ENCODE measurements at regions not wholly inside any gene's neighbourhood (a gene's known extent, or its start where the extent isn't known, plus 50 kb on each side); places are given as distances from the start of the nearest gene placed in this dataset.
"Not testable (repeated sequence)": the region's sequence is repeated elsewhere in the genome, so short reads cannot be mapped to it uniquely, and the experiment has no call there.

GRCh38 chr6:84916704-84917103 is 152.3 kb upstream of the TBX18 start:
- DNase-seq = no peak

GRCh38 chr6:84912472-84913322 is 148.3 kb upstream of the TBX18 start:
- no peak for DNase-seq

- no peak for DNase-seq
These were observed 146.7 kb upstream of the TBX18 start for GRCh38 chr6:84910906-84911607.

- no peak for DNase-seq
These were observed 144.0 kb upstream of the TBX18 start for GRCh38 chr6:84908304-84908904.

GRCh38 chr6:84906514-84906913 is 142.1 kb upstream of the TBX18 start:
- no peak for DNase-seq

- DNase-seq = no peak
These were observed 141.4 kb upstream of the TBX18 start for GRCh38 chr6:84905823-84906222.

GRCh38 chr6:84902354-84902928 is 138.0 kb upstream of the TBX18 start:
- DNase-seq = no peak

GRCh38 chr6:84897988-84898594 is 133.7 kb upstream of the TBX18 start:
- DNase-seq = no peak

GRCh38 chr6:84897011-84897410 is 132.6 kb upstream of the TBX18 start:
- no peak for DNase-seq

- no peak for DNase-seq
These were observed 128.3 kb upstream of the TBX18 start for GRCh38 chr6:84892671-84893070.

- peak; percentile 60 for DNase-seq
These were observed 118.7 kb upstream of the TBX18 start for GRCh38 chr6:84882768-84883766.

- DNase-seq = not testable (repeated sequence)
These were observed 115.0 kb upstream of the TBX18 start for GRCh38 chr6:84879385-84879784.

GRCh38 chr6:84877515-84878210 is 113.3 kb upstream of the TBX18 start:
- DNase-seq = no peak

GRCh38 chr6:84876723-84877514 is 112.5 kb upstream of the TBX18 start:
- DNase-seq = no peak

- no peak for DNase-seq
These were observed 108.8 kb upstream of the TBX18 start for GRCh38 chr6:84872996-84873723.

GRCh38 chr6:84871925-84872324 is 107.5 kb upstream of the TBX18 start:
- DNase-seq = peak; percentile 8

- no peak for DNase-seq
These were observed 106.3 kb upstream of the TBX18 start for GRCh38 chr6:84870672-84871071.

GRCh38 chr6:84868149-84868548 is 103.8 kb upstream of the TBX18 start:
- DNase-seq = no peak

GRCh38 chr6:84867521-84867920 is 103.1 kb upstream of the TBX18 start:
- no peak for DNase-seq

GRCh38 chr6:84866715-84867114 is 102.3 kb upstream of the TBX18 start:
- DNase-seq = no peak
